HG03196 (cell line): ENCODE measurements at regions not wholly inside any gene's neighbourhood (a gene's known extent, or its start where the extent isn't known, plus 50 kb on each side); places are given as distances from the start of the nearest gene placed in this dataset.
"Not testable (repeated sequence)": the region's sequence is repeated elsewhere in the genome, so short reads cannot be mapped to it uniquely, and the experiment has no call there.

ENCODE experiments used
- ATAC-seq: cut with Tn5 transposase; IDR thresholded peaks from one replicate; pipeline ENCODE4 v1.9.1; 2021; ENCODE audit not compliant: unreplicated experiment

DNA sequence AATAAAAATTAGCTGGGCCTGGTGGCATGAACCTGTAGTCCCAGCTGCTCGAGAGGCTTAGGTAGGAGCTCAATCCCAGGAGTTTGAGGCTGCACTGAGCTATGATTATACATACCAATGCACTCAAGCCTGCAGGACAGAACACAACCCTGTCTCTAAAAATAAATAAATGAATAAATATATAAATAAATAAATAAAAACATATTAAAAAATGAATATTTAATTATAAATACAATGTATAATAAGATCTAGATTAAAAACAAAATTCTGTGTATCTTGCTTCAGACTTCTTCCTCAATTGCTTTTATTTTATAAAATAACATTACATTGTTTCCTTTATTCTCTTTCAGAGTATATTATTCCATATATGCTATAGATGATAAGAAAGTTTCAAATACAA is 1964.1 kb downstream of the PCDH9 start:
- ATAC-seq: no peak

DNA sequence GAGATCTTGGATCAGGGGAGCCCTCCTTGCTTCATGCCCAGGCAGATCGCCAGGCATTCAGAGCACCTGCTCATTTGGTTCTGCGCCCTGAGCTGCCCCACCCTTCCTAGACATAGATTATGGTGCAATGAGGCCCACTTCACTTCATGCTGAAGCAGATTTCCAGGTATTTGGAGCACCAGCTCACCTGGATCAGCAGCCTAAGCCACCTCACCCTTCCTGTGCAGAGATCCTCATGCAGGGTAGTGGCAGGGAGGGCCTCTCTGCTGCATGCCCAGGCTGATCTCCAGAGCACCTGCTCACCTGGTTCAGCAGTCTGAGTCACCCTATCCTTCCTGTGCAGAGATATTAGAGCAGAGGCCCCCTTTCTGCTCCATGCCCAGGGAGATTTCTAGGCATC is 1966.1 kb downstream of the PCDH9 start:
- no peak for ATAC-seq

DNA sequence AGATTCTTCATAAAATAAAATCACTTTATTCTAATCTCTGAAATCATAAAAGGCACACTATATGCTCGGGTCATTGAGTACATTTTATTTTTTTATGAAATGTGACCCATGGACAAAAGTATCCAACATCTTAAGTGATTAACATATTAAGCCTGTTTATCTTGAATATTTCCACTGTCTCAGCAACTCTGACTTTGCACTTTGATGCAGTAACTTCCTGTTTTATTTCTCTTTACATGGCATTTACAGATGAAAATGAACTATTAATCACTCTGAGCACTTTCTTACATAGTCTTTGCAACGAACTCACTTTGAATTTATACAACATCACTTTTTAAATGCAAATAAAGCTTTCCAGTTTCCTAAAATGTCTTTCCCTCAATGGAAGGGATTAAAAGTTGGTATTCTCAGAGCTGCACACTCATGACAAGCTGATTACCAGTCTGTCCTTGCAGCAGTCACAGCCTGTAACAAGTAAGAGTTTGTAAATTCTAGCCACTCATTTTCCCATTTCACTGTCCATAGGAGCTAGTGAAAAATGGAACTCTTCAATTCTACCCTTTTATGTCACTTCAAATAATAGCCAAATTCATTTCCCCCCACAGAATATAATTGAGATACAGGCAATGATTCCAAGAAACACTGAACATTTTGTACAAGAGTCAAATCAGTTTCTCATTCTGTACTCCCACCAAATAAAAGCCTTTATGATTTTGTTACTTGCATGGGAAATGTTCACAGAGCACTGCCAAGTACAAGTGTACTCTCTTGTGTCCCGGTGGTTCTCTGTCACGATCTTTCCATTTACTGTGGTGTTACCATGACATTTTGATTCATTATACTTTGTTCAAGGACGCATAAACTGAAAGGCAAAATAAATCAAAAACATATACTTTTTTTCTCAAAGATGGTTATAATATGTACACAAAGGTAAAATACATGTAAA is 1968.9 kb downstream of the PCDH9 start:
- no peak for ATAC-seq

DNA sequence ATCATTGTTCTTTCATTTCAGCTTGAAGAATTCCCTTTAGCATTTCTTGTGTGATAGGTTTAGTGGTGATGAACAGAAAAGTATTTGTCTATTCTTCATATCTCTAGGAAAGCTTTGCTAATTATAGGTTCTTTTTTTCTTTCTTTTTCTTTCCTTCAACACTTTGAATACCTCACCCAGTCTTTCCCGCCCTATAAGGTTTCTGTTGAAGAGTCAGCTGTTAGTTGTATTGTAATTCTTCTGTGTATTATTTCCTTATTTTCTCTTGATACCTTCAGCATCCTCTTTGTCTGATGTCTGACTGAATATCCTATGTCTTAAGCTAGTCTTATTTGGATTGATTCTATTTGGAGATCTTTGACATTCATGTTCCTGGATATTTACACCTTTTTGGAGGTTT is 1989.4 kb downstream of the PCDH9 start:
- ATAC-seq: no peak

DNA sequence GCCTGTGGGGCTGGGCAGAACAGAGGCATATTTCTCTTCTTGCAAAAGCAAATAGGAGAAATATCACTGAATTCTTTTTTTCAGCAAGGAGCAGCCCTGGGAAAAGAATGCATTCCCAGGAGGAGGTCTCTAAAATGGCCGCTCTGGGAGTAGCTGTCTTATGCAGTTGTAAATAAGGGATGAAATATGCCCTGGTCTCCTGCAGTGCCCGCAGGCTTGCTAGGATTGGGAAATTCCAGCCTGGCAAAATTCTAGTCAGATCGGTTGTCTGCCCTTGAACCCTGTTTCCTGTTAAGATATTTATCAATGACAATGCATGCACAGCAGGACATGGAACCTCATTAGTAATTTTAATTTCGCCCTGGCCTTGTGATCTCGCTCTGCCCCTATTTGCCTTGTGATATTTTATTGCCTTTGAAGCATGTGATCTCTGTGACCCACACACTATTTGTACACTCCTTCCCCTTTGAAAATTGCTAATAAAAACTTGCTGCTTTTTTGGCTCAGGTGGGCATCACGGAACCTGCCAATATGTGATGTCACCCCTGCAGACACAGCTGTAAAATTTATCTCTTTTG is 1993.2 kb downstream of the PCDH9 start:
- no peak for ATAC-seq

DNA sequence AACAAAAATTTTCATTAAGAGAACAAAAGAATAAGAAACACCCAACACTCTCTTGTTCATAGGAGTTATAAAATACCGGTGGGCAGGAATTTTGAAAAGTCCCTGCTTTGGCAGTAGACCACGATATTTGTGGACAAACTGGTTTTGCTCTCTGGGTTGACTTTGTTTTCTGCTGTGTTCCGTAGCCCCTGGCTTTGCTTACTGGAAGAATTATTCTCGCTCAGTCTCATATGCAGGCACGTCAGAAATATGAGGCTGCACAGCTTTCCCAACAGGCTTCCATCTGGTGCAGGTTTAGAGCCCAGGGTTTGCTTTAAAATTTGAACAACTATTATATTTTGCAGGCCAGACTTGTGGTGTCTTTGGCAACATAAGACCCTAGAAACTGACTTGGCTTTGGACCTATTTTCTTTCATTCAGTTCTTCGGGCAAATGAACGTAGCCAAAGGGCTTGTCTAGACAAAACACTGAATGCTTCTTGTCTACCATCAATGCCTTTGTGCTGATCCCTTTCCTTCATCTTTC is 2012.6 kb downstream of the PCDH9 start:
- ATAC-seq: no peak

DNA sequence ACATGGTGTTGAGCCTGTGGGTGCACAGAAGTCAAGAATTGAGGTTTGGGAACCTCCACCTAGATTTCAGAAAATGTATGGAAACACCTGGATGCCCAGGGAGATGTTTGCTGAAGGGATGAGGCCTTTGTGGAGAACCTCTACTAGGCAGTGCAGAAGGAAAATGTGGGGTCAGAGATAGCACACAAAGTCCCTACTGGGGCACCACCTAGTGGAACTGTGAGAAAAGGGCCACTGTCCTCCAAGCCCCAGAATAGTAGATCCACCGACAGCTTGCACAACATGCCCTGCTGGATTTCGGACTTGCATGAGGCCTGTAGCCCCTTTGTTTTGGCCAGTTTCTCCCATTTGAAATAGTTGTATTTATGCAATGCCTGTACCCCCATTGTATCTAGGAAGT is 2027.3 kb downstream of the PCDH9 start:
- not testable (repeated sequence) for ATAC-seq

DNA sequence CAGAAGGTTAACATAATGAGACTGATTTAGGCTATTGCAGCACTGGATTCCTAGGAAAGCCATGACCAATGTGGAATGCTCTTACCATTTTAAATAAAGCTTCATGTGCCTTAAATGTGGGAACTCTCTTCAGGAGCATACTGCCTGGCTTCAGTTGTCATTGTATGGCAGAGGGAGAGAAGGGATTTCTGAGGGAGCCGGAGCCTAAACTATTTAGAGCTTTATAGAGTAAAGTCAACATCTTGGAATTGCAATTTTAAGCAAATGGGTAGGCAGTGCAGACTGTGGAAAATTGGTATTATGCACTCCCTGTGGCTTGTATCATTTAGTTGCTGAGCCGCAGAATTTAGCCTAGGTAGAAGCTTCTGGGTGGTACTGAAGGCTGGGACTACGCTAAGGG is 2041.4 kb downstream of the PCDH9 start:
- ATAC-seq: no peak

DNA sequence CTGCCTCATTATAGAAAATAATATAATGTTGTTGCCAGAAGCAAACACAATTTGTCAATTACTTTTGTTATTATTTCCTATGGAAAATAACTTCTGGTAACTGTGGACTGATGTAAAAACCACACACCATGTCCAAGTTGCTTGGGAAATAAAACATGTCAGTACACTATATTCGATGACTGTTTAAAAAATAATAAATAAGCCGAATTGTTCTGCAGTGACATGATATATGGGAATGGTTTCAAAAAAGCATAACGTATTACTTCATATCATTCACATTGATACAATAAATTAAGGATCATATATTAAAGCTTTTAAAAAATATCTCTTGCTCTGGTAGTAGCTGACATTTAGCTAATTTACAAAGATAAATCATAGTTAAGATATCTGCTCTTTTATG is 2062.1 kb downstream of the PCDH9 start:
- ATAC-seq: no peak

DNA sequence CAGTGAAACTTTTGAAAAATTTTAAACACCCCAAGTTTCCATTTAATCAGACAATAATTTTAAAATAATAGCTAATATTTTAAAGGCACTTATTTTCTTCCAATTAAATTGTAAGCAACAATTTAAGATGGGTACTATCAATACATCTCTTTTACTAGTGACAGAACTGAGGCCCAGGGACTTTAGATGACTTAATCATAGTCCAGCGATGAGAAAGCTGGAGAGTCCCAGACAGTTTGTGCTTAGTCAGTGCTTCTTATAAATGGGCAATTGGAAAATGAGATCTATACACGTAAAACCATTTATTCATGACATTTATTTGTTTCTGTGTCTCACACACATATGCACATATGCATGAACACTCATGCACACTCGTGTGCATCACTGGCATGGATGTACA is 2063.5 kb downstream of the PCDH9 start:
- no peak for ATAC-seq

DNA sequence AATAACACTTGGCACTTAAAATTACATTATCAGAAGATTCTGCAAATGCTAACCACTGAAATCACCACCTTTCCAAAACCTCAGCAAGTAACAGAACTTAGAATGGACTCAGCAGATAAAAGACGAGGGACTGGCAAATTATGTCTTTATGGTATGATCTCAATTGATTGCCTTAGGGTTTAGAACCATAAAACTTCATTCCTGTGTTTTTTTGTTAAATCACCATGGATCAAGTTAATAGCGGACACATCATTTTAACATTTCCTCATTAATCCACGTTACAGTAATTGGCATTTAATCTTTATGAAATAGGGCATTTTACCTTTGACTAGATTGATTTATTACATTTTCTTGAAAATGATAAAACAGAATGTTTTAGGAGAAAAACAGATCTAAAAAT is 2070.3 kb downstream of the PCDH9 start:
- ATAC-seq: no peak

DNA sequence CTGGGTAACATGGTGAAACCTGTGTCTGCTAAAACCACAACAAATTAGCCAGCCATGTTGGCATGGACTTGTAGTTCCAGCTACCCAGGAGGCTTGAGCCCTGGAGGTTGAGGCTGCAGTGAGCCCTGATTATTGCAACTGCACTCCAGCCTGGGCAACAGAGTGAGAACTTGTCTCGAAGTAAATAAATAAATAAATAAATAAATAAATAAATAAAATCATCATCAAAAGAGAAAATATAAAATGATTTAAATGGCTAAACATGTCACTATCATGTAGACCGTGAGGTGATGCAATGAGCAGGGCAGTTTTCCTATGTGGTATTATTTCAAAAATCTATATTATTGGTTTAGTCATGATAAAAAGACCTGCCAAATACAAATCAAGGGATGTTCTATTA is 2074.3 kb downstream of the PCDH9 start:
- ATAC-seq: no peak

DNA sequence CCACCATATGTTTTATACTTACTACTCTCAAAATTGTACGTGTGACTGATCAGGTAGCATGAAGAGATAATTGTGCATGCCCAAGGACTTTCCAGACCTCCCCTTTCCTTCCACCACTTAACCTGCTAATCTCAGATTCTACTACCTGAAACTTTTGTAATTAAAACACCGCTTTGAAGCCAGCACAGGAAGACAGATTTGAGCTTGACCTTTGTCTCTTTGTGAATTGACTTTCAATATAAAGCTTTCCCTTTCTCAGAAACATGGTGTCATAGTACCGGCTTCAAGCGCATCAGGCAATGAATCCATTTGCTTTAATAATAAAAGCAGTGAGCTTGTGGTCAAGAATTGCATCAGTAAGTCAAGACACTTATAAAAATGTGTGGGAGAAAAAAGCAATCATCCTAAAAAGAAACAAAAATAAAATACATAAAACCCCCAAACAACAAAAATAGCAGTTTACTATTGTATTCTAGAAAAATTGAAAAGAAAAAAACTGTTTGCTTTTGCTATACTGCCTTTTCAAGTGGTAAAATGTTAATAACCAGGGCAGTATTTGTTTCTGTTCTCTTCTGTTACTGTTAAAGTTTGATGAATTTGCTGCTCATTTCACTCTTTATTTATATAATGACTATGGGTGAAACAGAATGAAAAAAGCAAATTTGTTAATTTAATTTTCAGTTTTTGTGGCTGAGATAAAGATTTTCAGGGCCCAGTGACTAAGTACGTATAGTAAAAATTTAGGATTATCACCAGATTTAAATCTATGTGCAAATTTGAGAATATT is 2075.3 kb downstream of the PCDH9 start:
- no peak for ATAC-seq

DNA sequence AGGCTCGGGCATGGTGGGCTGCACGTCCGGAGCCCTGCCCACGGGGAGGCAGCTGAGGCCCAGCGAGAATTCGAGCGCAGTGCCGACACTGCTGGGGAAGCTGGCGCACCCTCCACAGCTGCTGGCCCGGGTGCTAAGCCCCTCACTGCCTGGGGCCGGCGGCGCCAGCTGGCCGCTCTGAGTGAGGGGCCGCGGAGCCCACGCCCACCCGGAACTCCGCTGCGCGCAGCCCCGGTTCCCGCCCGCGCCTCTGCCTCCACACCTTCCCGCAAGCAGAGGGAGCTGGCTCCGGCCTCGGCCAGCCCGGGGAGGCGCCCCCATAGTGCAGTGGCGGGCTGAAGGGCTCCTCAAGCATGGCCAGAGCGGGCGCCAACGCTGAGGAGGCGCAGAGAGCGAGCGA is 2080.4 kb downstream of the PCDH9 start:
- no peak for ATAC-seq

DNA sequence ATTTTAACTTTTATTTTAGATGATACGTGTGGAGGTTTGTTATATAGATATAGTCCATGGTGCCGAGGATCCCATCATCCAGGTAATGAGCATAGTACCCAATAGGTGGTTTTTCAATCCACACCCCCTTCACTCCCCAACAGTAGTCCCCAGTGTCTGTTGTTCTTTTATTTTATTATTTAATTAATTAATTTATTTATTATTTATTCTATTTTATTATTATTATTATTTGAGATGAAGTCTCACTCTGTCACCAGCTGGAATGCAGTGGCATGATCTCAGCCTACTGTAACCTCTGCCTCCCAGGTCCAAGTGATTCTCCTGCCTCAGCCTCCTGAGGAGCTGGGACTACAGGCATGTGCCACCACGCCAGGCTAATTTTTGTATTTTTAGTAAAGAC is 2086.2 kb downstream of the PCDH9 start:
- no peak for ATAC-seq

DNA sequence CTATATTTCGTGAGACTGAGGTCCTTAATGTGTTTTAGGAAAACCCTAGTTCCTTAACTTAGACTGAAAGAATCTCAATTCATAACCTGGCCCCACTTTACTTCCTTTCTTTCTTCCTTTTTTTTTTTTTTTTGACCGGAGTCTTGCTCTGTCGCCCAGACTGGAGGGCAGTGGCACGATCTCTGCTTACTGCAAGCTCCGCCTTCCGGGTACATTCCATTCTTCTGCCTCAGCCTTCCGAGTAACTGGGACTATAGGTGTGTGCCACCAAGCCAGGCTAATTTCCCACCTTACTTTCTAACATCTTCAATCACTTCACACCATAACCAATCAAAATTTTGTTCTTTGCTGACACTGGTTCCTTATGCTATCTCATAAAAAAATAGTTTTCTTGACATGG is 2097.0 kb downstream of the PCDH9 start:
- ATAC-seq: no peak

DNA sequence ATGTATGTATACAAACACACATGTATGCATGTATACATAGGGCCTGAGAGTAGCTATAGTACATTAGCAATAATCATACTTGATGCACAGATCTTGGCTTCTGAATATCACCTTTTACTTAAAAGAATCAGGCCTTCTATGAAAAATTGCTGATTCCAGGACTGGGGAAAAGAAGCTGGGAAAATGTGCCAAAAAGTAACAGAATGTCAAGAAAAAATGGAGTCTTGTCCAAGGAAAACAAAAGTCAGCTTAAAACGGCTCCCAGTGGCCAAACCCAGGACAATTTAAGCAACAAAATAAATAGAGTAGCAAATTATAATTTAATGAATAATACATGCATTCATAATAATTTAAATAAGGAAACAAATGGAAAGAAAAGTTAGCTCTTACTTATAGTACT is 2104.9 kb downstream of the PCDH9 start:
- no peak for ATAC-seq

DNA sequence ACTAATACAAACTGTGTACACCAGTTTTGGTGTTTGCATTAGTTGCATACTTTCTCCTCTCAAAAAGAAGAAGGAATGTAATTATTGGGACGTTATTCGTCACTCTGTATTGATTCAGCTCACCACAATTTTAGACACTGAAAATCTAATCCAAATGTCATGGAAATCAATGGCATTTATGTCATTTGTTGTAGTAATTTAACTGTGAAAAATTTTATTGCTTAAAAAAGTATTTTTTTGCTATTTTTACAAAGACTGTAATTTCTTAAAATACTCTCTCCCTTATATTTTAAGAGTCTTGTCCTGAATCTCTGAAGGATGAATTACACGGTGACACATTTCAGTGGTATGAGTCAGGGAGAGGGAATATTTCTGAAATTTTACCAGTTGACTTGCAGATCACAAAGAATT is 2117.6 kb downstream of the PCDH9 start:
- ATAC-seq: no peak

DNA sequence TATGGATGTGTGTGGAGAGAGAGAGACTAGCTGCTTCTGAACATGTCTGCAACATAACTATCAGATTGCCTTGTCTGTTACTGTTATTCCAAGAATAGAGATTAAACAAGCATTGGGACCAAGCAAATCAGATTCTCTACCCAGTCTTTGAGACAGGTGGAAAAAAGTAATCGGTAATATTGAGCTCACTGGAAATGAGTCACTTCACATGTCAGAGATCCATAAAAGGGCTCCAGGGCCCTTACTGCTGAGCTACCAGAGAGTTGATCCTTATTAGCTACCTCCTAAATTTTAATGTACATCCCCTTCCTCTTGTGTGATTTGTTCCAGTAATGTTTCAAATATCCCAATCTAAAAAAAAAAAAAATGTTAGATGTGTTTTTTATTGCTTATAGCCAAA is 2118.0 kb downstream of the PCDH9 start:
- ATAC-seq: no peak

DNA sequence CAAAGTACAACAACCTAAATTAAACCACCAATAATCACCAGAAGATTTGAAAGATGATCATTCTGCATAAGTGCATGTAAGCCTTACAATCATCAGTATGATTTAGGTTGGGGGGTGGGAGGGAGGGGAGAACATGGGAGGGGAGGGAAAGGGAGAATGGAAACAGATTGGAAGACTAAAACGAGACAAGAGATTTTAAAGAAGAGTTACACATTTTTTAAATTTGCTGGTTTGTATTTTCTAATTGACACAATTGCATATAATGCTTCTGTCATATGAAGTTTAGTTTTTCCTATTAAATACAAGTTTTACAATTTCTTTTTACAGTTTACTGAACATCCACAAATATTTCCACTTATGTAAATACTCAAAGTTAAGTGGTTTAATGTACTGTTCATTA is 2118.9 kb downstream of the PCDH9 start:
- no peak for ATAC-seq

DNA sequence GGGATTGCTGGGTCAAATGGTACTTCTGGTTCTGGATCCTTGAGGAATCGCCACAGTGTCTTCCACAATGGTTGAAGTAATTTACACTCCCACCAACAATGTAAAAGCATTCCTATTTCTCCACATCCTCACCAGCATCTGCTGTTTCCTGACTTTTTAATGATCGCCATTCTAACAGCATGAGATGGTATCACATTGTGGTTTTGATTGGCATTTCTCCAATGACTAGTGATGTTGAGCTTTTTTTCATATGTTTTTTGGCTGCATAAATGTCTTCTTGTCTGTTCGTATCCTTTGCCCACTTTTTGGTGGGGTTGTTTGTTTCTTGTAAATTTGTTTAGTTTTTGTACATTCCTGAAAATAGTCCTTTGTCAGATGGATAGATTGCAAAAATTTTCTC is 2125.7 kb downstream of the PCDH9 start:
- not testable (repeated sequence) for ATAC-seq

DNA sequence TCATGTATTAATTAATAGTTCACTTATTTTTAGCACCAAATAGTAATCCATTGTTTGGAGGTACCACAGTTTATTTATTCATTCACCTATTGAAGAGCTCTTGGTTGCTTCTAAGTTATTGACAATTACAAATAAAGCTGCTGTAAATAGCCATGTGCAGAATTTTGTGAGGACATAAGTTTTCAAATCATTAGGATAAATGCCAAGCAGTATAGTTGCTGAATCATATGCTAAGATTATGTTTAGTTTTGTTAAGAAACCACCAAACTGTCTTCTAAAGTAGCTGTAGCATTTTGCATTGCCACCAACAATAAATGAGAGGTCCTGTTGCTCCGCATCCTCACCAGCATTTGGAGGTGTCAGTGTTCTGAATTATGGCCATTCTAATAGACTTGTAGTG is 2126.8 kb downstream of the PCDH9 start:
- no peak for ATAC-seq
